ENCODE measurements at regions not wholly inside any gene's neighbourhood (a gene's known extent, or its start where the extent isn't known, plus 50 kb on each side); places are given as distances from the start of the nearest gene placed in this dataset.

DNA sequence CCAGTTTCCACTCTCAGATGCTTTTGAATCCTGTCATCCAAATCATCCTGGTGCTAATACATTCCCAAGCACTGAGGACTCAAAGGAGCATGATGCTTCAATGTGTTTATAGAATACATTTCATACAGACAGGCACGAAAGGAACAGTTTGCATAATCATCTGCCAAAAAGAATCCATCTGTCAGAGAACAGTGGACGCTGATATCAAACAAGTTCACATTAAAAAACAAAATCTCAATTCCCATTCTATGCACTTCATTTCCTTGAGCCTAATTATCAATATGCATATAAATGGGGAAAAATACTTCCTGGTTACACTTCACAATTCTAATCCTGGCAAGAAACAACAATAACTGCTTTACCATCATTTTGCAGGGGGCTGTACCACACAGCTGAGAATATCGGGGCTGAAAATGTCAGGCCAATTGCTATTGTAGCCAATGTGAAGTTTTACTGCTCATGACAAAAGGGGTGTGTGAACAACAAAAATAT, 125.5 kb upstream of the FAM174A start:
- TF ChIP-seq CTCF (IDR thresholded peaks at IDR 0.05; ENCODE audit: borderline replicate concordance, extremely low read depth, low read length, poor library complexity, severe bottlenecking) (no peak), EZH2 (IDR thresholded peaks at IDR 0.05; ENCODE audit: borderline replicate concordance, low read depth, low read length, severe bottlenecking) (no peak)
